ENCODE measurements at regions not wholly inside any gene's neighbourhood (a gene's known extent, or its start where the extent isn't known, plus 50 kb on each side); places are given as distances from the start of the nearest gene placed in this dataset.

GRCh38 chr12:40499856-40500255, 192.4 kb upstream of the CNTN1 start:
- H3K4me1 Mint-ChIP-seq (ENCODE audit: low read depth), result no peaks in the 10 kb centered on the region
- H3K27ac Mint-ChIP-seq, result no peak overlapping the region
- no peak for ATAC-seq
- no peak for DNase-seq
- H3K36me3 Mint-ChIP-seq (ENCODE audit: low read depth), result no peaks in the 10 kb centered on the region
- H3K4me3 Mint-ChIP-seq, result no peak overlapping the region
- no peaks in the 10 kb centered on the region for H3K9me3 Mint-ChIP-seq (ENCODE audit: insufficient read depth)
- ChIA-PET CTCF (no interaction called here), POLR2A (no interaction called here)
- no peaks in the 10 kb centered on the region for H3K27me3 Mint-ChIP-seq (ENCODE audit: low read depth)

- ChIA-PET CTCF (no interaction called here), POLR2A (no interaction called here)
- H3K4me3 Mint-ChIP-seq, result no peak overlapping the region
- DNase-seq, result no peak
- H3K27ac Mint-ChIP-seq, result no peak overlapping the region
- no peaks in the 10 kb centered on the region for H3K27me3 Mint-ChIP-seq (ENCODE audit: low read depth)
- no peaks in the 10 kb centered on the region for H3K36me3 Mint-ChIP-seq (ENCODE audit: low read depth)
- H3K9me3 Mint-ChIP-seq (ENCODE audit: insufficient read depth), result no peaks in the 10 kb centered on the region
- no peak for ATAC-seq
- no peaks in the 10 kb centered on the region for H3K4me1 Mint-ChIP-seq (ENCODE audit: low read depth)
Observed at GRCh38 chr12:40502322-40502721, 189.9 kb upstream of the CNTN1 start.

- Mint-ChIP-seq H3K27me3 (ENCODE audit: low read depth) (no peaks in the 10 kb centered on the region), H3K4me3 (no peak overlapping the region), H3K27ac (no peak overlapping the region), H3K36me3 (ENCODE audit: low read depth) (no peaks in the 10 kb centered on the region), H3K4me1 (ENCODE audit: low read depth) (no peaks in the 10 kb centered on the region), H3K9me3 (ENCODE audit: insufficient read depth) (no peaks in the 10 kb centered on the region)
- CTCF ChIA-PET, result no interaction called here
- DNase-seq, result no peak
- no peak for ATAC-seq
- POLR2A ChIA-PET, result no interaction called here
Observed at GRCh38 chr12:40505327-40505726, 186.9 kb upstream of the CNTN1 start.

GRCh38 chr12:40508421-40508820, 183.8 kb upstream of the CNTN1 start:
- H3K27ac Mint-ChIP-seq, result no peak overlapping the region
- H3K27me3 Mint-ChIP-seq (ENCODE audit: low read depth), result no peaks in the 10 kb centered on the region
- ATAC-seq (no peak), DNase-seq (no peak)
- ChIA-PET CTCF (no interaction called here), POLR2A (no interaction called here)
- no peak overlapping the region for H3K4me3 Mint-ChIP-seq
- no peaks in the 10 kb centered on the region for H3K9me3 Mint-ChIP-seq (ENCODE audit: insufficient read depth)
- H3K4me1 Mint-ChIP-seq (ENCODE audit: low read depth), result no peaks in the 10 kb centered on the region
- no peaks in the 10 kb centered on the region for H3K36me3 Mint-ChIP-seq (ENCODE audit: low read depth)

GRCh38 chr12:40511341-40511740, 180.9 kb upstream of the CNTN1 start:
- Mint-ChIP-seq H3K4me3 (no peak overlapping the region), H3K27me3 (ENCODE audit: low read depth) (no peaks in the 10 kb centered on the region), H3K9me3 (ENCODE audit: insufficient read depth) (no peaks in the 10 kb centered on the region), H3K4me1 (ENCODE audit: low read depth) (no peaks in the 10 kb centered on the region), H3K36me3 (ENCODE audit: low read depth) (no peaks in the 10 kb centered on the region), H3K27ac (no peak overlapping the region)
- ChIA-PET POLR2A (no interaction called here), CTCF (no interaction called here)
- DNase-seq (no peak), ATAC-seq (no peak)

GRCh38 chr12:40515041-40515816, 177.0 kb upstream of the CNTN1 start:
- no peak overlapping the region for H3K4me3 Mint-ChIP-seq
- H3K9me3 Mint-ChIP-seq (ENCODE audit: insufficient read depth), result no peaks in the 10 kb centered on the region
- H3K4me1 Mint-ChIP-seq (ENCODE audit: low read depth), result no peaks in the 10 kb centered on the region
- CTCF ChIA-PET, result no interaction called here
- ATAC-seq (no peak), DNase-seq (no peak)
- H3K27me3 Mint-ChIP-seq (ENCODE audit: low read depth), result no peaks in the 10 kb centered on the region
- POLR2A ChIA-PET, result no interaction called here
- no peaks in the 10 kb centered on the region for H3K36me3 Mint-ChIP-seq (ENCODE audit: low read depth)
- H3K27ac Mint-ChIP-seq, result no peak overlapping the region

GRCh38 chr12:40522837-40523236, 169.4 kb upstream of the CNTN1 start:
- Mint-ChIP-seq H3K9me3 (ENCODE audit: insufficient read depth) (no peaks in the 10 kb centered on the region), H3K27me3 (ENCODE audit: low read depth) (no peaks in the 10 kb centered on the region), H3K27ac (no peak overlapping the region), H3K36me3 (ENCODE audit: low read depth) (no peaks in the 10 kb centered on the region), H3K4me3 (no peak overlapping the region), H3K4me1 (ENCODE audit: low read depth) (no peaks in the 10 kb centered on the region)
- DNase-seq (no peak), ATAC-seq (no peak)
- POLR2A ChIA-PET, result no interaction called here
- CTCF ChIA-PET, result no interaction called here

- ATAC-seq, result no peak
- Mint-ChIP-seq H3K27me3 (ENCODE audit: low read depth) (no peaks in the 10 kb centered on the region), H3K36me3 (ENCODE audit: low read depth) (no peaks in the 10 kb centered on the region), H3K4me1 (ENCODE audit: low read depth) (no peaks in the 10 kb centered on the region), H3K27ac (no peak overlapping the region), H3K4me3 (no peak overlapping the region), H3K9me3 (ENCODE audit: insufficient read depth) (no peaks in the 10 kb centered on the region)
- ChIA-PET CTCF (no interaction called here), POLR2A (no interaction called here)
- DNase-seq, result no peak
Observed at GRCh38 chr12:40525054-40525453, 167.2 kb upstream of the CNTN1 start.

GRCh38 chr12:40534828-40535227, 157.4 kb upstream of the CNTN1 start:
- DNase-seq (no peak), ATAC-seq (no peak)
- Mint-ChIP-seq H3K4me3 (no peak overlapping the region), H3K27me3 (ENCODE audit: low read depth) (no peaks in the 10 kb centered on the region), H3K36me3 (ENCODE audit: low read depth) (no peaks in the 10 kb centered on the region), H3K9me3 (ENCODE audit: insufficient read depth) (no peaks in the 10 kb centered on the region), H3K4me1 (ENCODE audit: low read depth) (no peaks in the 10 kb centered on the region), H3K27ac (no peak overlapping the region)
- ChIA-PET POLR2A (no interaction called here), CTCF (no interaction called here)

GRCh38 chr12:40551466-40551865, 140.8 kb upstream of the CNTN1 start:
- ChIA-PET POLR2A (no interaction called here), CTCF (no interaction called here)
- H3K27ac Mint-ChIP-seq, result no peak overlapping the region
- no peak for DNase-seq
- no peaks in the 10 kb centered on the region for H3K36me3 Mint-ChIP-seq (ENCODE audit: low read depth)
- H3K27me3 Mint-ChIP-seq (ENCODE audit: low read depth), result no peaks in the 10 kb centered on the region
- no peaks in the 10 kb centered on the region for H3K4me1 Mint-ChIP-seq (ENCODE audit: low read depth)
- no peak overlapping the region for H3K4me3 Mint-ChIP-seq
- no peak for ATAC-seq
- no peaks in the 10 kb centered on the region for H3K9me3 Mint-ChIP-seq (ENCODE audit: insufficient read depth)

- Mint-ChIP-seq H3K36me3 (ENCODE audit: low read depth) (no peaks in the 10 kb centered on the region), H3K27ac (no peak overlapping the region), H3K4me3 (no peak overlapping the region), H3K4me1 (ENCODE audit: low read depth) (no peaks in the 10 kb centered on the region), H3K9me3 (ENCODE audit: insufficient read depth) (no peaks in the 10 kb centered on the region), H3K27me3 (ENCODE audit: low read depth) (no peaks in the 10 kb centered on the region)
- ChIA-PET POLR2A (no interaction called here), CTCF (no interaction called here)
- no peak for DNase-seq
- ATAC-seq, result no peak
Observed at GRCh38 chr12:40552868-40553267, 139.4 kb upstream of the CNTN1 start.

- H3K9me3 Mint-ChIP-seq (ENCODE audit: insufficient read depth), result no peaks in the 10 kb centered on the region
- H3K4me1 Mint-ChIP-seq (ENCODE audit: low read depth), result no peaks in the 10 kb centered on the region
- H3K27me3 Mint-ChIP-seq (ENCODE audit: low read depth), result no peaks in the 10 kb centered on the region
- ChIA-PET CTCF (no interaction called here), POLR2A (no interaction called here)
- no peak overlapping the region for H3K27ac Mint-ChIP-seq
- DNase-seq (no peak), ATAC-seq (no peak)
- no peaks in the 10 kb centered on the region for H3K36me3 Mint-ChIP-seq (ENCODE audit: low read depth)
- H3K4me3 Mint-ChIP-seq, result no peak overlapping the region
Observed at GRCh38 chr12:40557980-40558379, 134.3 kb upstream of the CNTN1 start.

- H3K4me3 Mint-ChIP-seq, result no peak overlapping the region
- POLR2A ChIA-PET, result no interaction called here
- CTCF ChIA-PET, result no interaction called here
- no peaks in the 10 kb centered on the region for H3K27me3 Mint-ChIP-seq (ENCODE audit: low read depth)
- no peak for DNase-seq
- no peaks in the 10 kb centered on the region for H3K9me3 Mint-ChIP-seq (ENCODE audit: insufficient read depth)
- H3K27ac Mint-ChIP-seq, result no peak overlapping the region
- ATAC-seq, result no peak
- H3K36me3 Mint-ChIP-seq (ENCODE audit: low read depth), result no peaks in the 10 kb centered on the region
- H3K4me1 Mint-ChIP-seq (ENCODE audit: low read depth), result no peaks in the 10 kb centered on the region
Observed at GRCh38 chr12:40559865-40560264, 132.4 kb upstream of the CNTN1 start.

Data from activated CD8-positive, alpha-beta T cell treated with anti-CD3 and anti-CD28 coated beads, Interleukin-2, amount 10 ng/mL, durations not matched to agents 7 days and 5 days (primary cell).